PC-9 (cell line): ENCODE measurements at regions not wholly inside any gene's neighbourhood (a gene's known extent, or its start where the extent isn't known, plus 50 kb on each side); places are given as distances from the start of the nearest gene placed in this dataset.

Experiments used
- EZH2 ChIP-seq: fragments of 200-600 bp; sonication (generic); IDR thresholded peaks from 2 replicates; pipeline ENCODE4 v1.8.0; 2017; ENCODE audit warnings: antibody characterized with exemption, low read depth
- TF ChIP-seq, protein P1 (sequence below): fragments of 200-600 bp; sonication (generic); conservative IDR thresholded peaks from 2 replicates; pipeline ENCODE4 v1.6.1; 2017; ENCODE audit warnings: mixed run types, antibody characterized with exemption, mild to moderate bottlenecking, moderate library complexity

DNA sequence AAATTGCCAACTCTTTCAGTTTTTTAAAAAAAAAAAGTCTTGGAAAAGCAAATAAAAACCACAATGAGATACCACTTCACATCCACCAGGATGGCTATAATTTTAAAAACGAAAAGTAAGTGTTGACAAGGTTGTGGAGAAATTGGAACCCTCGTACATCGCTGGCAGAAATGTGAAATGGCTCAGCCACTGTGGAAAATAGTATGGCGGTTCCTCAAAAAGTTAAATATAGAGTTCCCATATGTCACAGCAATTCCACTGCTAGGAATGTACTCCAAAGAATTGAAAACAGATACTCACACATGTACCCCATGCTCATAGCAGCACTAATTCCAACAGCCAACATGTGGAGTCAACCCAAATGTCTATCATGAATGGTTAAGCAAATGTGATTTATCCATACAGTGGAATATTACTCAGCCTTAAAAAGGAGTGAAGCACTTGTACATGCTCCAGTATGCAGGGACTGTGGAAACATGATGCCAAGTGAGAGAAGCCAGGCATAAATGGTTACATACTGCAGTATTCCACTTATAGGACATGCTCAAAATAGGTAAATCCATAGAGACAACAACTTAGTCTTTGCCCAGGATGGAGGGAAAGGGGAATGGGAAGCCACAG is 73.8 kb upstream of the PCSK6 start:
- TF ChIP-seq, protein P1, sequence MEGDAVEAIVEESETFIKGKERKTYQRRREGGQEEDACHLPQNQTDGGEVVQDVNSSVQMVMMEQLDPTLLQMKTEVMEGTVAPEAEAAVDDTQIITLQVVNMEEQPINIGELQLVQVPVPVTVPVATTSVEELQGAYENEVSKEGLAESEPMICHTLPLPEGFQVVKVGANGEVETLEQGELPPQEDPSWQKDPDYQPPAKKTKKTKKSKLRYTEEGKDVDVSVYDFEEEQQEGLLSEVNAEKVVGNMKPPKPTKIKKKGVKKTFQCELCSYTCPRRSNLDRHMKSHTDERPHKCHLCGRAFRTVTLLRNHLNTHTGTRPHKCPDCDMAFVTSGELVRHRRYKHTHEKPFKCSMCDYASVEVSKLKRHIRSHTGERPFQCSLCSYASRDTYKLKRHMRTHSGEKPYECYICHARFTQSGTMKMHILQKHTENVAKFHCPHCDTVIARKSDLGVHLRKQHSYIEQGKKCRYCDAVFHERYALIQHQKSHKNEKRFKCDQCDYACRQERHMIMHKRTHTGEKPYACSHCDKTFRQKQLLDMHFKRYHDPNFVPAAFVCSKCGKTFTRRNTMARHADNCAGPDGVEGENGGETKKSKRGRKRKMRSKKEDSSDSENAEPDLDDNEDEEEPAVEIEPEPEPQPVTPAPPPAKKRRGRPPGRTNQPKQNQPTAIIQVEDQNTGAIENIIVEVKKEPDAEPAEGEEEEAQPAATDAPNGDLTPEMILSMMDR, result no peak
- no peak for TF ChIP-seq EZH2
